ENCODE measurements at regions not wholly inside any gene's neighbourhood (a gene's known extent, or its start where the extent isn't known, plus 50 kb on each side); places are given as distances from the start of the nearest gene placed in this dataset.

DNA sequence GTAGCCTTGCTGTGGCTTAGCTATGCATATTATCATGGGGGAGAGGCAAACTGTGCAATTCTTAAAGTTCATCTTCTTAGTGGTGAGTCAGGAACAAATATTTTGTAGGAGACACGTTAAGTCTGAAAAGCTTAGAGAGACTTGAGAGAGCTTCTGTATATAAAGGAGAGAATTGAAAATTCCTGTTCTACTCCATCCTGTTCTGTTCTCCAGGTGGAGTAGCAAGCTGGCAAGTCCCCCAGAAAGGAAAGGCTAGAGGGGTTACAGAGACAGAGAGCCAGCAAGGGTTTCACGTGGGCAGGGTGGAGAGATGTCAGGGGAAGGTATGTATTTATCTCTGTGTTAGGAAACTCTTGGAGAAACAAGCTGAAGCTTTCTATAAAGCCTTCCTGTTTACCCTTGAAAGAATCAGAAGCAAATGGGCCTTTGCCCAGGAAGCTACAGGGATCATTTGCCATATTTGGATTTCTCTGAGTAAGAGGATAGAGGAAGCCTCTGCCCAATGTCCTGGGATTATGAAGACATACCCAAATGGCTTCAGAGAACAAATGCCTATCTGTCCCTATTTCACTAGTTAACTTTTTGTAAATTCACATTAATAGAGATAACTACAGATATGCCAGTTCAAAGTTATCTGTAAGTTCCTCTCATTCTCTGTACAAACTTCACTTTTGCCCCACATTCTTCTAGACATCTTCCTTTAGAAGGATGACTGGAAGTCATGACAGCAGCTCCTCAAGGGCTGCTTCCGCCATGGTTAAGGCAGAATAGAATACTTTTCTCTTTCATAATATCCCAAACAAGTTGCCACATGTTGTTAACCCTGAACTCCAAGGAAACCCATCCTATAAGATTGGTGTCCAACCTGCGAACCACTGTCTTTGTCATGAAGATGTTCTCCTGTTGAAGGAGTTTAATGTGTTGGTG is 126.7 kb upstream of the NEDD9 start (continued):
- peak; percentile 79; the same call in 1 of the 2 replicates for TF ChIP-seq GATA4 (IDR thresholded peaks at IDR 0.05; ENCODE audit: borderline replicate concordance, low read depth)
- TF ChIP-seq ZNF317 (CRISPR knock-in tag; IDR thresholded peaks at IDR 0.05), result no peak; the same call in none of the 2 replicates
- TF ChIP-seq HMG20A (CRISPR knock-in tag; IDR thresholded peaks at IDR 0.05; ENCODE audit: borderline replicate concordance), result peak; percentile 60; the same call in 1 of the 2 replicates
- TF ChIP-seq EHMT2 (IDR thresholded peaks at IDR 0.05; ENCODE audit: borderline replicate concordance, low read depth, low read length), result peak; percentile 61; the same call in 1 of the 2 replicates
- no peak for TF ChIP-seq ZNF333 (CRISPR knock-in tag; IDR thresholded peaks at IDR 0.05; ENCODE audit: borderline replicate concordance)
- TF ChIP-seq NCOA1 (CRISPR knock-in tag; IDR thresholded peaks at IDR 0.05), result no peak
- TF ChIP-seq NONO (IDR thresholded peaks at IDR 0.05), result no peak
- no peak for TF ChIP-seq NONO (CRISPR knock-in tag; conservative IDR thresholded peaks at IDR 0.05)
- TF ChIP-seq, protein P1, sequence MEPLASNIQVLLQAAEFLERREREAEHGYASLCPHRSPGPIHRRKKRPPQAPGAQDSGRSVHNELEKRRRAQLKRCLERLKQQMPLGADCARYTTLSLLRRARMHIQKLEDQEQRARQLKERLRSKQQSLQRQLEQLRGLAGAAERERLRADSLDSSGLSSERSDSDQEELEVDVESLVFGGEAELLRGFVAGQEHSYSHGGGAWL (CRISPR knock-in tag; IDR thresholded peaks at IDR 0.05), result no peak
- TF ChIP-seq HOXA7 (CRISPR knock-in tag; IDR thresholded peaks at IDR 0.05), result no peak
- TF ChIP-seq ZNF746 (CRISPR knock-in tag; IDR thresholded peaks at IDR 0.05), result no peak
- TF ChIP-seq SIX4 (CRISPR knock-in tag; IDR thresholded peaks at IDR 0.05), result no peak
- peak; percentile 67 for TF ChIP-seq ZNF644 (CRISPR knock-in tag; IDR thresholded peaks at IDR 0.05; ENCODE audit: low read depth)
- no peak for TF ChIP-seq REL (CRISPR knock-in tag; conservative IDR thresholded peaks at IDR 0.05)
- TF ChIP-seq MIXL1 (CRISPR knock-in tag; IDR thresholded peaks at IDR 0.05), result peak; percentile 53; the same call in 1 of the 2 replicates
- no peak for TF ChIP-seq KLF12 (CRISPR knock-in tag; IDR thresholded peaks at IDR 0.05; ENCODE audit: borderline replicate concordance)
- no peak for TF ChIP-seq ZSCAN21 (CRISPR knock-in tag; IDR thresholded peaks at IDR 0.05; ENCODE audit: borderline replicate concordance)
- 0 out of 2 replicates have a peak, but pooled peaks have one; percentile 43 for TF ChIP-seq ZFP36L1 (CRISPR knock-in tag; IDR thresholded peaks at IDR 0.05)
- peak; percentile 37 for TF ChIP-seq MED8 (CRISPR knock-in tag; IDR thresholded peaks at IDR 0.05; ENCODE audit: insufficient replicate concordance)
- TF ChIP-seq MTF2 (CRISPR knock-in tag; IDR thresholded peaks at IDR 0.05; ENCODE audit: borderline replicate concordance), result no peak
- TF ChIP-seq ZNF12 (CRISPR knock-in tag; IDR thresholded peaks at IDR 0.05), result no peak
- no peak for TF ChIP-seq ZNF749 (CRISPR knock-in tag; IDR thresholded peaks at IDR 0.05; ENCODE audit: borderline replicate concordance)
- no peak for TF ChIP-seq ADNP (CRISPR knock-in tag; IDR thresholded peaks at IDR 0.05)
- TF ChIP-seq ZNF337 (CRISPR knock-in tag; IDR thresholded peaks at IDR 0.05; ENCODE audit: borderline replicate concordance, low read depth), result no peak
- TF ChIP-seq ZBTB7B (CRISPR knock-in tag; IDR thresholded peaks at IDR 0.05), result peak; percentile 59
- TF ChIP-seq, protein P2, sequence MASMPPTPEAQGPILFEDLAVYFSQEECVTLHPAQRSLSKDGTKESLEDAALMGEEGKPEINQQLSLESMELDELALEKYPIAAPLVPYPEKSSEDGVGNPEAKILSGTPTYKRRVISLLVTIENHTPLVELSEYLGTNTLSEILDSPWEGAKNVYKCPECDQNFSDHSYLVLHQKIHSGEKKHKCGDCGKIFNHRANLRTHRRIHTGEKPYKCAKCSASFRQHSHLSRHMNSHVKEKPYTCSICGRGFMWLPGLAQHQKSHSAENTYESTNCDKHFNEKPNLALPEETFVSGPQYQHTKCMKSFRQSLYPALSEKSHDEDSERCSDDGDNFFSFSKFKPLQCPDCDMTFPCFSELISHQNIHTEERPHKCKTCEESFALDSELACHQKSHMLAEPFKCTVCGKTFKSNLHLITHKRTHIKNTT (CRISPR knock-in tag; IDR thresholded peaks at IDR 0.05), result no peak
- TF ChIP-seq IRF2 (CRISPR knock-in tag; IDR thresholded peaks at IDR 0.05), result peak; percentile 78
- TF ChIP-seq, protein P3, sequence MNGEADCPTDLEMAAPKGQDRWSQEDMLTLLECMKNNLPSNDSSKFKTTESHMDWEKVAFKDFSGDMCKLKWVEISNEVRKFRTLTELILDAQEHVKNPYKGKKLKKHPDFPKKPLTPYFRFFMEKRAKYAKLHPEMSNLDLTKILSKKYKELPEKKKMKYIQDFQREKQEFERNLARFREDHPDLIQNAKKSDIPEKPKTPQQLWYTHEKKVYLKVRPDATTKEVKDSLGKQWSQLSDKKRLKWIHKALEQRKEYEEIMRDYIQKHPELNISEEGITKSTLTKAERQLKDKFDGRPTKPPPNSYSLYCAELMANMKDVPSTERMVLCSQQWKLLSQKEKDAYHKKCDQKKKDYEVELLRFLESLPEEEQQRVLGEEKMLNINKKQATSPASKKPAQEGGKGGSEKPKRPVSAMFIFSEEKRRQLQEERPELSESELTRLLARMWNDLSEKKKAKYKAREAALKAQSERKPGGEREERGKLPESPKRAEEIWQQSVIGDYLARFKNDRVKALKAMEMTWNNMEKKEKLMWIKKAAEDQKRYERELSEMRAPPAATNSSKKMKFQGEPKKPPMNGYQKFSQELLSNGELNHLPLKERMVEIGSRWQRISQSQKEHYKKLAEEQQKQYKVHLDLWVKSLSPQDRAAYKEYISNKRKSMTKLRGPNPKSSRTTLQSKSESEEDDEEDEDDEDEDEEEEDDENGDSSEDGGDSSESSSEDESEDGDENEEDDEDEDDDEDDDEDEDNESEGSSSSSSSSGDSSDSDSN (CRISPR knock-in tag; IDR thresholded peaks at IDR 0.05), result no peak
- 0 out of 2 replicates have a peak, but pooled peaks have one; percentile 24 for TF ChIP-seq GFI1 (CRISPR knock-in tag; IDR thresholded peaks at IDR 0.05; ENCODE audit: borderline replicate concordance)

Measured in HepG2 (cell line).